Smooth muscle cell (in vitro differentiated cells): ENCODE measurements at regions not wholly inside any gene's neighbourhood (a gene's known extent, or its start where the extent isn't known, plus 50 kb on each side); places are given as distances from the start of the nearest gene placed in this dataset.

ENCODE experiments used
- DNase-seq: peaks from one replicate; lab custom pipeline; 2025; ENCODE audit not compliant: unreplicated experiment; lab: John Stamatoyannopoulos, UW
- H2AFZ ChIP-seq: fragments of 200-600 bp; sonication (generic); 2 replicates; pipeline ENCODE4 v1.6.0; 2016; ENCODE audit warnings: antibody characterized with exemption, low read depth, mild to moderate bottlenecking
- H3F3A ChIP-seq: fragments of 200-600 bp; sonication (generic); 2 replicates; pipeline ENCODE4 v1.6.0; 2017; ENCODE audit warnings: antibody characterized with exemption, low read depth
- H3K27ac ChIP-seq: fragments of 200-600 bp; sonication (generic); 2 replicates; pipeline ENCODE4 v1.5.1; 2016; ENCODE audit warnings: low read depth, mild to moderate bottlenecking
- H3K27me3 ChIP-seq: fragments of 200-600 bp; sonication (generic); 2 replicates; pipeline ENCODE4 v1.6.1; 2016; ENCODE audit warnings: low read depth, mild to moderate bottlenecking
- H3K36me3 ChIP-seq: fragments of 200-600 bp; sonication (generic); 2 replicates; pipeline ENCODE4 v1.5.1; 2016; ENCODE audit warnings: low read depth
- H3K4me1 ChIP-seq: fragments of 200-600 bp; sonication (generic); 2 replicates; pipeline ENCODE4 v1.5.1; 2016; ENCODE audit warnings: low read depth
- H3K4me2 ChIP-seq: fragments of 200-600 bp; sonication (generic); 2 replicates; pipeline ENCODE4 v1.6.0; 2016; ENCODE audit warnings: mild to moderate bottlenecking
- H3K4me3 ChIP-seq: fragments of 200-600 bp; sonication (generic); 2 replicates; pipeline ENCODE4 v1.5.1; 2016; ENCODE audit warnings: mild to moderate bottlenecking
- H3K79me2 ChIP-seq: fragments of 200-600 bp; sonication (generic); 2 replicates; pipeline ENCODE4 v1.6.0; 2016; ENCODE audit warnings: low read depth, mild to moderate bottlenecking
- H3K9ac ChIP-seq: fragments of 200-600 bp; sonication (generic); 2 replicates; pipeline ENCODE4 v1.6.0; 2016; ENCODE audit warnings: low read depth
- H3K9me3 ChIP-seq: fragments of 200-600 bp; sonication (generic); replicated peaks from 2 replicates; pipeline ENCODE4 v1.5.1; 2016; ENCODE audit warnings: low read depth
- H4K20me1 ChIP-seq: fragments of 200-600 bp; sonication (generic); 2 replicates; pipeline ENCODE4 v1.6.0; 2016; ENCODE audit warnings: low read depth
- CTCF ChIP-seq: fragments of 200-600 bp; sonication (generic); IDR thresholded peaks from 2 replicates; pipeline ENCODE4 v1.5.1; 2017; ENCODE audit warnings: borderline replicate concordance, mild to moderate bottlenecking, antibody characterized with exemption; ENCODE audit not compliant: insufficient read depth, poor library complexity, severe bottlenecking
- WGBS: methylation state at CpG from one replicate; pipeline ENCODE4 v1.1.7; 2016; ENCODE audit warnings: low lambda C conversion rate; 5-methylcytosine and 5-hydroxymethylcytosine counted together

GRCh38 chr12:125966641-125967040 is 901.4 kb downstream of the AACS start:
- no peak for DNase-seq
- Histone ChIP-seq H3K27ac (no peak overlapping the region), H3K79me2 (no peaks in the 10 kb centered on the region), H3F3A (no peaks in the 10 kb centered on the region), H3K9me3 (no peaks in the 10 kb centered on the region), H3K9ac (no peak overlapping the region), H2AFZ (no peak overlapping the region), H3K27me3 (no peaks in the 10 kb centered on the region), H4K20me1 (no peaks in the 10 kb centered on the region), H3K4me2 (no peak overlapping the region), H3K4me1 (no peaks in the 10 kb centered on the region), H3K36me3 (no peaks in the 10 kb centered on the region), H3K4me3 (no peak overlapping the region)
- TF ChIP-seq CTCF, result no peak
- WGBS, result 87% methylated on average over 7 of the region's 7 CpGs

- no peak overlapping the region for H2AFZ ChIP-seq
- no peak overlapping the region for H3K9ac ChIP-seq
- H3K27ac ChIP-seq, result no peak overlapping the region
- H3K9me3 ChIP-seq, result no peaks in the 10 kb centered on the region
- no peak overlapping the region for H3K4me3 ChIP-seq
- no peaks in the 10 kb centered on the region for H3K27me3 ChIP-seq
- no peaks in the 10 kb centered on the region for H3F3A ChIP-seq
- H3K4me1 ChIP-seq, result no peaks in the 10 kb centered on the region
- H3K4me2 ChIP-seq, result no peak overlapping the region
- H3K36me3 ChIP-seq, result no peaks in the 10 kb centered on the region
- no peaks in the 10 kb centered on the region for H4K20me1 ChIP-seq
- TF ChIP-seq CTCF, result no peak
- DNase-seq, result no peak
- H3K79me2 ChIP-seq, result no peaks in the 10 kb centered on the region
- WGBS, result 87% methylated on average over 2 of the region's 2 CpGs
Measured at GRCh38 chr12:125968413-125968812, 903.2 kb downstream of the AACS start.

GRCh38 chr12:125971981-125972380 is 906.7 kb downstream of the AACS start:
- H3K9me3 ChIP-seq, result no peaks in the 10 kb centered on the region
- H3K27ac ChIP-seq, result no peak overlapping the region
- H3K4me2 ChIP-seq, result no peak overlapping the region
- DNase-seq, result no peak
- H3K4me1 ChIP-seq, result no peaks in the 10 kb centered on the region
- H4K20me1 ChIP-seq, result no peaks in the 10 kb centered on the region
- no peak for TF ChIP-seq CTCF
- no peaks in the 10 kb centered on the region for H3F3A ChIP-seq
- H3K27me3 ChIP-seq, result no peaks in the 10 kb centered on the region
- 92% methylated on average over 3 of the region's 3 CpGs for WGBS
- no peaks in the 10 kb centered on the region for H3K79me2 ChIP-seq
- no peak overlapping the region for H3K4me3 ChIP-seq
- H3K9ac ChIP-seq, result no peak overlapping the region
- H3K36me3 ChIP-seq, result no peaks in the 10 kb centered on the region
- H2AFZ ChIP-seq, result no peak overlapping the region

GRCh38 chr12:125978286-125978685 is 913.1 kb downstream of the AACS start:
- Histone ChIP-seq H3K36me3 (no peaks in the 10 kb centered on the region), H3K4me1 (no peaks in the 10 kb centered on the region), H3K27ac (no peak overlapping the region), H2AFZ (no peak overlapping the region), H3K4me3 (no peak overlapping the region), H3K9me3 (no peaks in the 10 kb centered on the region), H3K4me2 (no peak overlapping the region), H3F3A (no peaks in the 10 kb centered on the region), H3K79me2 (no peaks in the 10 kb centered on the region), H3K27me3 (no peaks in the 10 kb centered on the region), H3K9ac (no peak overlapping the region), H4K20me1 (no peaks in the 10 kb centered on the region)
- WGBS, result 91% methylated on average over 2 of the region's 2 CpGs
- TF ChIP-seq CTCF, result no peak
- no peak for DNase-seq
